ENCODE measurements at regions not wholly inside any gene's neighbourhood (a gene's known extent, or its start where the extent isn't known, plus 50 kb on each side); places are given as distances from the start of the nearest gene placed in this dataset.

- Histone ChIP-seq H4K91ac (ENCODE audit: low read depth, low read length, poor library complexity) (no peak overlapping the region), H3K23ac (ENCODE audit: low read depth, low read length, poor library complexity) (no peak overlapping the region), H3K27ac (replicated peaks; ENCODE audit: low read length) (no peak overlapping the region), H3K4me1 (ENCODE audit: control insufficient read depth in 2 of 2, insufficient read depth in 1 of 2, low read depth in 1 of 2, low read length in 2 of 2) (peaks cover 0 to 5% of the 10 kb centered on the region in 2 donors), H2AFZ (ENCODE audit: low read length) (no peak overlapping the region), H3K36me3 (replicated peaks in 1 of 2; ENCODE audit: control insufficient read depth in 2 of 2, insufficient read depth in 2 of 2, low read length in 2 of 2) (no peaks in the 10 kb centered on the region), H3K9me3 (replicated peaks in 1 of 2; ENCODE audit: control insufficient read depth in 2 of 2, insufficient read depth in 1 of 2, low read depth in 1 of 2, low read length in 2 of 2) (no peaks in the 10 kb centered on the region), H2BK5ac (ENCODE audit: low read length) (no peak overlapping the region), H3K79me1 (ENCODE audit: low read depth, low read length) (no peaks in the 10 kb centered on the region), H4K8ac (ENCODE audit: low read depth, low read length) (no peak overlapping the region), H3K4ac (ENCODE audit: low read length) (no peak overlapping the region), H2BK15ac (ENCODE audit: low read length) (no peak overlapping the region), H3K14ac (ENCODE audit: low read length) (no peak overlapping the region), H3K18ac (ENCODE audit: low read length) (no peak overlapping the region), H3K27me3 (ENCODE audit: control insufficient read depth in 3 of 3, insufficient read depth in 3 of 3, low read depth in 1 of 3, low read length in 3 of 3) (no peaks in the 10 kb centered on the region), H2AK5ac (ENCODE audit: low read depth, low read length) (no peak overlapping the region), H3K9ac (ENCODE audit: low read depth, low read length, poor library complexity) (no peak overlapping the region), H3K4me3 (ENCODE audit: low read length in 2 of 2) (no peak overlapping the region), H2BK12ac (ENCODE audit: low read length) (no peak overlapping the region), H2BK120ac (ENCODE audit: low read depth, low read length) (no peak overlapping the region), H3K4me2 (ENCODE audit: insufficient read depth, low read length, poor library complexity, severe bottlenecking) (no peak overlapping the region)
- DNase-seq (ENCODE audit: low spot score) = no peak
- no CpG with 5 or more reads among the region's 4 CpGs for WGBS, 2 donors (ENCODE audit: extremely low coverage in 2 of 2, insufficient read length in 2 of 2, insufficient replicate concordance in 1 of 2)
Observed at GRCh38 chr5:38731461-38731860, 114.4 kb upstream of the OSMR start.

DNA sequence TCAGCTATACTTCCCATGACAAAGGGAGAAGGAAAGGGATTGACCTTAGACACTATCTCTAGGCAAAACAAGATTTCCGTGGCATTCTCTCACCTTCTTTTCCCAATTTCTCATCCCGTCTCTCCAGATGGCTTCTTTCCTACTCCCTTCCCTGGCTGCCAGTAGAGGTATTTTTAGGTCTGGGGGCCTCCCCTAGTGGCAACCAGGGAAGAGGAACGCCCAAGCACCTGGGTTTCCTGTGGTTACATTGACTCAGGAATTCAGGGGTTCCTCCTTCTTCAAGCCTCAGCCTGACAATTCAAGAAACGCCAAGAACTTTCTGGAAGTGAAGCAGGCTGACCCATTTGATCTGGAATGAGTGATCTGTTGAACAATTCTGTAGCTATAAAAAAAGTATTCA is 111.5 kb upstream of the OSMR start:
- WGBS, 2 donors (ENCODE audit: extremely low coverage in 2 of 2, insufficient read length in 2 of 2, insufficient replicate concordance in 1 of 2) = no CpG with 5 or more reads among the region's 4 CpGs
- Histone ChIP-seq H3K14ac (ENCODE audit: low read length) (no peak overlapping the region), H3K4me1 (ENCODE audit: control insufficient read depth in 2 of 2, insufficient read depth in 1 of 2, low read depth in 1 of 2, low read length in 2 of 2) (no peaks in the 10 kb centered on the region), H3K4me2 (ENCODE audit: insufficient read depth, low read length, poor library complexity, severe bottlenecking) (no peak overlapping the region), H3K36me3 (replicated peaks in 1 of 2; ENCODE audit: control insufficient read depth in 2 of 2, insufficient read depth in 2 of 2, low read length in 2 of 2) (no peaks in the 10 kb centered on the region), H2BK15ac (ENCODE audit: low read length) (no peak overlapping the region), H2AK5ac (ENCODE audit: low read depth, low read length) (no peak overlapping the region), H2BK12ac (ENCODE audit: low read length) (no peak overlapping the region), H3K27ac (replicated peaks; ENCODE audit: low read length) (no peak overlapping the region), H3K18ac (ENCODE audit: low read length) (no peak overlapping the region), H2BK120ac (ENCODE audit: low read depth, low read length) (no peak overlapping the region), H3K9me3 (replicated peaks in 1 of 2; ENCODE audit: control insufficient read depth in 2 of 2, insufficient read depth in 1 of 2, low read depth in 1 of 2, low read length in 2 of 2) (no peaks in the 10 kb centered on the region), H4K91ac (ENCODE audit: low read depth, low read length, poor library complexity) (no peak overlapping the region), H2BK5ac (ENCODE audit: low read length) (no peak overlapping the region), H2AFZ (ENCODE audit: low read length) (no peak overlapping the region), H3K9ac (ENCODE audit: low read depth, low read length, poor library complexity) (no peak overlapping the region), H3K79me1 (ENCODE audit: low read depth, low read length) (no peaks in the 10 kb centered on the region), H4K8ac (ENCODE audit: low read depth, low read length) (no peak overlapping the region), H3K23ac (ENCODE audit: low read depth, low read length, poor library complexity) (no peak overlapping the region), H3K4me3 (ENCODE audit: low read length in 2 of 2) (no peak overlapping the region), H3K4ac (ENCODE audit: low read length) (no peak overlapping the region), H3K27me3 (ENCODE audit: control insufficient read depth in 3 of 3, insufficient read depth in 3 of 3, low read depth in 1 of 3, low read length in 3 of 3) (no peaks in the 10 kb centered on the region)
- no peak for DNase-seq (ENCODE audit: low spot score)

- Histone ChIP-seq H4K91ac (ENCODE audit: low read depth, low read length, poor library complexity) (no peak overlapping the region), H3K79me1 (ENCODE audit: low read depth, low read length) (no peaks in the 10 kb centered on the region), H3K4me1 (ENCODE audit: control insufficient read depth in 2 of 2, insufficient read depth in 1 of 2, low read depth in 1 of 2, low read length in 2 of 2) (no peaks in the 10 kb centered on the region), H3K4me2 (ENCODE audit: insufficient read depth, low read length, poor library complexity, severe bottlenecking) (no peak overlapping the region), H3K27ac (replicated peaks; ENCODE audit: low read length) (no peak overlapping the region), H3K23ac (ENCODE audit: low read depth, low read length, poor library complexity) (no peak overlapping the region), H2BK15ac (ENCODE audit: low read length) (no peak overlapping the region), H3K14ac (ENCODE audit: low read length) (no peak overlapping the region), H3K9ac (ENCODE audit: low read depth, low read length, poor library complexity) (no peak overlapping the region), H3K36me3 (replicated peaks in 1 of 2; ENCODE audit: control insufficient read depth in 2 of 2, insufficient read depth in 2 of 2, low read length in 2 of 2) (no peaks in the 10 kb centered on the region), H2BK120ac (ENCODE audit: low read depth, low read length) (no peak overlapping the region), H4K8ac (ENCODE audit: low read depth, low read length) (no peak overlapping the region), H3K4me3 (ENCODE audit: low read length in 2 of 2) (no peak overlapping the region), H3K18ac (ENCODE audit: low read length) (no peak overlapping the region), H2AK5ac (ENCODE audit: low read depth, low read length) (no peak overlapping the region), H2AFZ (ENCODE audit: low read length) (no peak overlapping the region), H2BK12ac (ENCODE audit: low read length) (no peak overlapping the region), H3K9me3 (replicated peaks in 1 of 2; ENCODE audit: control insufficient read depth in 2 of 2, insufficient read depth in 1 of 2, low read depth in 1 of 2, low read length in 2 of 2) (no peaks in the 10 kb centered on the region), H2BK5ac (ENCODE audit: low read length) (no peak overlapping the region), H3K27me3 (ENCODE audit: control insufficient read depth in 3 of 3, insufficient read depth in 3 of 3, low read depth in 1 of 3, low read length in 3 of 3) (no peaks in the 10 kb centered on the region), H3K4ac (ENCODE audit: low read length) (no peak overlapping the region)
- no peak for DNase-seq (ENCODE audit: low spot score)
- WGBS, 2 donors (ENCODE audit: extremely low coverage in 2 of 2, insufficient read length in 2 of 2, insufficient replicate concordance in 1 of 2) = no CpG with 5 or more reads among the region's 2 CpGs
Observed at GRCh38 chr5:38736089-38736488, 109.7 kb upstream of the OSMR start.

DNA sequence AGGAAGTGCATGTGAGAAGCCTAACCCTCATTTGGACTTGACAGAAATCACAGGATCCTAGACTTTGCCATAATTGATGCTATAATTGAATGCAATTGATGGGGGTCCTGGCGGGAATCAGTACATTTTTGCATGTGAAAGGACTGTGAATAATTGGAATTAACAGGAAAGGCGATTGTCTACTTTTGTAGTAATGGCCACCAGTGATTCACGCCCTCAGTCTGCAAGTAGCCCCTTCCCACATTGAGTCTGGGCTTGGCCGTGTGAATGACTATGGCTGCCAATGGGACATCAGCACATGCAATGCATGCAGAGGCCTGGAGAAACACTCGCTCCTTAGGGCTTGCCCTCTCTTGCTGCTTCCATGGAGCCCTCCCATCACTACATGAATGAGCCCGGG is 107.8 kb upstream of the OSMR start:
- Histone ChIP-seq H2BK5ac (ENCODE audit: low read length) (no peak overlapping the region), H4K91ac (ENCODE audit: low read depth, low read length, poor library complexity) (no peak overlapping the region), H3K79me1 (ENCODE audit: low read depth, low read length) (no peaks in the 10 kb centered on the region), H3K18ac (ENCODE audit: low read length) (no peak overlapping the region), H3K4me1 (ENCODE audit: control insufficient read depth in 2 of 2, insufficient read depth in 1 of 2, low read depth in 1 of 2, low read length in 2 of 2) (no peaks in the 10 kb centered on the region), H3K36me3 (replicated peaks in 1 of 2; ENCODE audit: control insufficient read depth in 2 of 2, insufficient read depth in 2 of 2, low read length in 2 of 2) (no peaks in the 10 kb centered on the region), H4K8ac (ENCODE audit: low read depth, low read length) (no peak overlapping the region), H2AK5ac (ENCODE audit: low read depth, low read length) (no peak overlapping the region), H3K23ac (ENCODE audit: low read depth, low read length, poor library complexity) (no peak overlapping the region), H3K14ac (ENCODE audit: low read length) (no peak overlapping the region), H3K9me3 (replicated peaks in 1 of 2; ENCODE audit: control insufficient read depth in 2 of 2, insufficient read depth in 1 of 2, low read depth in 1 of 2, low read length in 2 of 2) (peaks cover 3 to 5% of the 10 kb centered on the region in 2 donors), H3K4ac (ENCODE audit: low read length) (no peak overlapping the region), H2BK12ac (ENCODE audit: low read length) (no peak overlapping the region), H3K9ac (ENCODE audit: low read depth, low read length, poor library complexity) (no peak overlapping the region), H3K27ac (replicated peaks; ENCODE audit: low read length) (no peak overlapping the region), H3K4me2 (ENCODE audit: insufficient read depth, low read length, poor library complexity, severe bottlenecking) (no peak overlapping the region), H2BK120ac (ENCODE audit: low read depth, low read length) (no peak overlapping the region), H2AFZ (ENCODE audit: low read length) (no peak overlapping the region), H2BK15ac (ENCODE audit: low read length) (no peak overlapping the region), H3K27me3 (ENCODE audit: control insufficient read depth in 3 of 3, insufficient read depth in 3 of 3, low read depth in 1 of 3, low read length in 3 of 3) (no peaks in the 10 kb centered on the region), H3K4me3 (ENCODE audit: low read length in 2 of 2) (no peak overlapping the region)
- no CpG with 5 or more reads among the region's 6 CpGs for WGBS, 2 donors (ENCODE audit: extremely low coverage in 2 of 2, insufficient read length in 2 of 2, insufficient replicate concordance in 1 of 2)
- DNase-seq (ENCODE audit: low spot score) = no peak

Measured in neuronal stem cell (in vitro differentiated cells).